Stimulated activated CD4-positive, alpha-beta T cell treated with anti-CD3 and anti-CD28 coated beads, Interleukin-1b, Interleukin-23, amount 100 ng/mL, for 24 hours (primary cell): ENCODE measurements at regions not wholly inside any gene's neighbourhood (a gene's known extent, or its start where the extent isn't known, plus 50 kb on each side); places are given as distances from the start of the nearest gene placed in this dataset.
"Not testable (repeated sequence)": the region's sequence is repeated elsewhere in the genome, so short reads cannot be mapped to it uniquely, and the experiment has no call there.

Experiments used
- DNase-seq, 4 experiments: peaks; one replicate each; pipeline ENCODE4 v3.0.0-alpha.2; 2020; ENCODE audit warnings: low read depth in 4 of 4, low spot score in 1 of 4

- DNase-seq, result not testable (repeated sequence)
Measured at GRCh38 chr15:20473465-20473864, 68.1 kb downstream of the GOLGA6L6 start.

DNA sequence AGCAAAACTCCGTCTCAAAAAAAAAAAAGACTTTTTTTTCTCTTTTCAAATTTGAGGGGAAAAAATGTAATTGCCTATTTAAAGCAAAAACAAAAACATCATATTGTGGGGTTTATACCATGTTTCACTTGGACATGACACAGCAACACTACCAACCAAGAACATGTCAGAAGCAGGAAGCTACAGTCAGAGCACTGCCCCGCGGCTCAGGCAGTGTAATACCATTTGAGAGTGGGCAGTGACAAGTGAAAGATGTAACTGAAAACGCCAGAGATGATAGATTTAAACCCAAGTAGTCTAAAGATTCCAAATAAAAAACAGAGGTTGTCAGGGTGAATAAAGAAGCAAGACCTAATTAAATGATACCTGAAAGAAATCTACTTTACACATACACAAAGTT, 68.6 kb downstream of the GOLGA6L6 start:
- DNase-seq, result not testable (repeated sequence)

DNA sequence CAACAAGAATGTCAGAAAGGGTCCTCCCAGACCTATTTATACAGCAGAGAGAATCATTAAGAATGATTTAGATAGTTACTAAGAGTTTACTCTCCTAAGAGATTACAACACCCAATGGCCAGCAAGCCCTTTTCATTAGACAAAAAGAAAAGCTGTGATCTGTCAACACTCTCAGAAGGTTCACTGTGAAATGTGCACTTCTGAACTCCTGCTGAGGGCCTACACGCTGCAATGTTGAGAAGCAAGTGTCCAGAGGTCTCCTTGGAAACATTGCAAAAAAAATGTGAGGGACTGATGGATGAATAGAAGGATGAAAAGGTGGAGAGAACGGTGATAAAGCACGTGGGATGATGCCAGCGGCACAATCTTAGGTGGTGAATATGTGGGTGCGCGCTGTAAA, 70.8 kb downstream of the GOLGA6L6 start:
- not testable (repeated sequence) for DNase-seq

- DNase-seq, result not testable (repeated sequence)
Measured at GRCh38 chr15:20441138-20441537, 100.5 kb downstream of the GOLGA6L6 start.

DNA sequence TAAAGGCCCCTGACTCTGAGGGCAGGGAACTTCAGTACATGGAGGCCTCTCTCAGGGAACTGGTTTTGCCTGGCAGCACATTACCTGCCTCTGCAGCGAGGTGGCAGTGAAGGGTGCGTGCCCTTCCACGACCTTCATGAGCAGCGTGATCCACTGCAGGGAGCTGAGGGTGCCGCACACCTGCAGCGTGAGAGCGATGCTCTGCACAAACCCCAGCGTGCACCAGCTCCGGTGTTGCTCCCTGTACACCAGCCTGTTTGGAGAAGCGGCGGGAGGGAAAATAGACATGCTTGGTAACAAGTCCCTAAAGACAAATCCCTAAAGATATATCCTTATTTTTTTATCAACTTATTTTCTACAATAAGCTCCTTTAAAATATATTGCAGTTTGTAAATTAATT, 101.2 kb downstream of the GOLGA6L6 start:
- DNase-seq, result not testable (repeated sequence)

- not testable (repeated sequence) for DNase-seq
Measured at GRCh38 chr15:20439111-20439510, 102.5 kb downstream of the GOLGA6L6 start.

- DNase-seq, result not testable (repeated sequence)
Measured at GRCh38 chr15:20438255-20438654, 103.3 kb downstream of the GOLGA6L6 start.

DNA sequence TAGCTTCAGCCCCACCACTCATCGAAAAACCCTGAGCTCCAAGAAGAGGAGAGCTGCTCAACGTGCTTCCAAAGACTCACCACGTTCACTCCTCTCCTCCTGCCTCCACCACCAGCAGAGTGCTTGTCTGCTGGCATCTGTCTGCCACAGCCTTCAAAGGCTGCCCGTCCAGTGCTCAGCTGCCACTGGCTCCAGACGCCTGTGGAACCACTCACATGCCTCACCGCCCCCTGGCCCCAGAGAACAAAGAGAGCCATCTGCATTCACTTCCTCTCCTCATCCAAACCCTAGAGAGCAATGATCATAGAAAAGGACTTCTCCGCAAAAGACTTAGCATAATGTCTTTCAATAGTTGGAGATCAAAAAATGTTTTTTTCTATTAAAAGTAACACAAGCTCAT, 108.1 kb downstream of the GOLGA6L6 start:
- DNase-seq, result not testable (repeated sequence)

- not testable (repeated sequence) for DNase-seq
Measured at GRCh38 chr15:20430495-20430894, 111.1 kb downstream of the GOLGA6L6 start.

- DNase-seq, result not testable (repeated sequence)
Measured at GRCh38 chr15:20420710-20421109, 120.9 kb downstream of the GOLGA6L6 start.

DNA sequence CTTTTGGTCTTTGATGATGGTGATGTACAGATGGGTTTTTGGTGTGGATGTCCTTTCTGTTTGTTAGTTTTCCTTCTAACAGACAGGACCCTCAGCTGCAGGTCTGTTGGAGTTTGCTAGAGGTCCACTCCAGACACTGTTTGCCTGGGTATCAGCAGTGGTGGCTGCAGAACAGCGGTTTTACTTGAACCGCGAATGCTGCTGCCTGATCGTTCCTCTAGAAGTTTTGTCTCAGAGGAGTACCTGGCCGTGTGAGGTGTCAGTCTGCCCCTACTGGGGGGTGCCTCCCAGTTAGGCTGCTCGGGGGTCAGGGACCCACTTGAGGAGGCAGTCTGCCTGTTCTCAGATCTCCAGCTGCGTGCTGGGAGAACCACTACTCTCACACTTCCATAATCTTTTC, 125.0 kb downstream of the GOLGA6L6 start:
- DNase-seq, result not testable (repeated sequence)

DNA sequence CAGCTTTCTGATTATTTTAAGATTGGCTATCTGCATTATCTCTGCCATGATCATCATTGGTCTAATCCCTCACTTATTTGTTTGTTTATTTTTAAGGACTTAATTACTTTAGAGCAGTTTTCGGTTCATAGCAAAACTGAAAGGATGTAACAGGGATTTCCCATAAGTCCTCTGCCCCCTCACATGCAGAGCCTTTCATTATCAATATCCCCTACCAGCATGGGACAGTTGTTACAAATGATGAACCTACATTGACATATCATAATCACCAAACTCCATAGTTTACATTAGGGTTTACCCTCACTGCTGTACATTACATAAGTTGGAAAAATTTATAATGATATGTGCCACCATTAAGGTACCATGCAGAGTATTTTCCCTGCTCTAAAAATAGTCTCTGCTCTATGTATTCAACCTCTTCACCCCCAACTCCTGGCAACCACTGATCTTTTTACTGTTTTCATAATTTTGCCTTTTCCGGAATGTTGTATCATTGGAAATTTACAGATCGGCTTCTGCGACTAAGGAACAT, 131.9 kb downstream of the GOLGA6L6 start:
- not testable (repeated sequence) for DNase-seq

- DNase-seq, result no peak
Measured at GRCh38 chr15:20409247-20409646, 132.4 kb downstream of the GOLGA6L6 start.

DNA sequence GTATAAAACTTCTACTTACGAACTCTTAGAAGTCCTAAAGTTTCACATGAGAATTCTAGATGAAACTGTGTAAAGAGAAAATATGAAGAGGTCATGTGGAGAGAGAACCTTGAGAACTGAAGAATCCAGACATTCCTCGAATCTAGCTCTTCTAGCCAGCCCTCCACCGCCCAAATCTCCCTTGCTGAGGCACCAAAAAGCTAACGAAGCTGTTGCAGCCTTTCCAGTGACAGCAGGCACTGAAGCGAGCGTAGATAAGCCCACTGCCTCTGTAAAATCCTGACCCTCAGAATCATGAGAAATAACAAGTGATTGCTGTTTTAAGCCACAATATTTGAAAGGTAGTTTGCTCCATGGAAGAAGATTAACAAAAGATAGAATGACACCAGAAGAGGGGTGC, 134.0 kb downstream of the GOLGA6L6 start:
- DNase-seq, result no peak

- not testable (repeated sequence) for DNase-seq
Measured at GRCh38 chr15:20404571-20404970, 137.0 kb downstream of the GOLGA6L6 start.

GRCh38 chr15:20402586-20402985, 139.0 kb downstream of the GOLGA6L6 start:
- not testable (repeated sequence) for DNase-seq

DNA sequence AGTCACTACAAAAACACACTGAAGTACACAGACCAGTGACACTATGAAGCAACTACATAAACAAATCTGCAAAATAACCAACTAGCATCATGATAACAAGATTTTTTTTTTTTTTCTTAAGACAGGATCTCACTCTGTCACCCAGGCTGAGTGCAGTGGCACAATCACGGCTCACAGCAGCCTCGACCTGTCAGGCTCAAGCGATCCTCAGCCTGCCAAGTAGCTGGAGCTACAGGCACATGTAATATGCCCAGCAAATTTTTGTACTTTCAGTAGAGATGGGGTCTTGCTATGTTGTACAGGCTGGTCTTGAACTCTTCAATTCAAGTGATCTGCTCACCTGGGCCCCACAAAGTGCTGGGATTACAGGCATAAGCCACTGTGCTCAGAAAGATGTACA, 140.5 kb downstream of the GOLGA6L6 start:
- DNase-seq, result not testable (repeated sequence)

GRCh38 chr15:20398680-20399079, 142.9 kb downstream of the GOLGA6L6 start:
- not testable (repeated sequence) for DNase-seq

- DNase-seq, result not testable (repeated sequence)
Measured at GRCh38 chr15:20388161-20388560, 153.4 kb downstream of the GOLGA6L6 start.

GRCh38 chr15:20386198-20386597, 155.4 kb downstream of the GOLGA6L6 start:
- no peak for DNase-seq

DNA sequence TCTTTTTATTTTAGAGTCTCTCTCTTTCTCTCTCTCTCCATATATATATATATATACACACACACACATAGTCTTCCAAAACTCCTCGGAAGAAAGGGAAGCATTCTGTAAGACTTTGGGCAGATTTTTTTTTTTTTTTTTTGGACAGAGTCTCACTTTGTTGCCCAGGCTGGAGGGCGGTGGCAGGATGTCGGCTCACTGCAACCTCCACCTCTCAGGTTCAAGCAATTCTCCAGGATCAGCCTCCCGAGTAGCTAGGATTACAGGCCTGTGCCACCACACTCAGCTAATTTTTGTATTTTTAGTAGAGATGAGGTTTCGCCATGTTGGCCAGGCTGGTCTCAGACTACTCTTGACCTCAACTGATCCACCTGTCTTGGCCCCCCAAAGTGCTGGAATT, 161.4 kb downstream of the GOLGA6L6 start:
- not testable (repeated sequence) for DNase-seq

- DNase-seq, result no peak
Measured at GRCh38 chr15:20376872-20377271, 164.7 kb downstream of the GOLGA6L6 start.

GRCh38 chr15:20372416-20372815, 169.2 kb downstream of the GOLGA6L6 start:
- DNase-seq, result not testable (repeated sequence)
